Mesodermal cell (in vitro differentiated cells): ENCODE measurements at regions not wholly inside any gene's neighbourhood (a gene's known extent, or its start where the extent isn't known, plus 50 kb on each side); places are given as distances from the start of the nearest gene placed in this dataset.

Experiments
- H3K27ac ChIP-seq: 2 replicates; pipeline ENCODE4 v1.7.0; 2013; ENCODE audit warnings: mild to moderate bottlenecking, low read depth, low read length, moderate library complexity; ENCODE audit not compliant: severe bottlenecking
- H3K36me3 ChIP-seq: 2 replicates; pipeline ENCODE4 v1.7.1; 2013; ENCODE audit warnings: mild to moderate bottlenecking, low read length, moderate library complexity; ENCODE audit not compliant: control insufficient read depth, insufficient read depth
- H3K4me1 ChIP-seq: one replicate; pipeline ENCODE4 v1.7.1; 2013; ENCODE audit warnings: mild to moderate bottlenecking, low read length; ENCODE audit not compliant: insufficient read depth, control insufficient read depth, poor library complexity, severe bottlenecking
- H3K4me3 ChIP-seq: 2 replicates; pipeline ENCODE4 v1.7.0; 2013; ENCODE audit warnings: low read length, control low read depth, mild to moderate bottlenecking; ENCODE audit not compliant: insufficient read depth, poor library complexity, severe bottlenecking; ENCODE audit errors: extremely low read depth
- H3K9me3 ChIP-seq: 2 replicates; pipeline ENCODE4 v1.7.1; 2013; ENCODE audit warnings: mild to moderate bottlenecking, low read length, moderate library complexity; ENCODE audit not compliant: control insufficient read depth
- WGBS, 2 experiments: methylation state at CpG; one replicate each; pipeline ENCODE4 v1.1.5; 2013; ENCODE audit warnings: missing lambda C conversion rate in 2 of 2; ENCODE audit not compliant: insufficient coverage in 2 of 2; 5-methylcytosine and 5-hydroxymethylcytosine counted together

DNA sequence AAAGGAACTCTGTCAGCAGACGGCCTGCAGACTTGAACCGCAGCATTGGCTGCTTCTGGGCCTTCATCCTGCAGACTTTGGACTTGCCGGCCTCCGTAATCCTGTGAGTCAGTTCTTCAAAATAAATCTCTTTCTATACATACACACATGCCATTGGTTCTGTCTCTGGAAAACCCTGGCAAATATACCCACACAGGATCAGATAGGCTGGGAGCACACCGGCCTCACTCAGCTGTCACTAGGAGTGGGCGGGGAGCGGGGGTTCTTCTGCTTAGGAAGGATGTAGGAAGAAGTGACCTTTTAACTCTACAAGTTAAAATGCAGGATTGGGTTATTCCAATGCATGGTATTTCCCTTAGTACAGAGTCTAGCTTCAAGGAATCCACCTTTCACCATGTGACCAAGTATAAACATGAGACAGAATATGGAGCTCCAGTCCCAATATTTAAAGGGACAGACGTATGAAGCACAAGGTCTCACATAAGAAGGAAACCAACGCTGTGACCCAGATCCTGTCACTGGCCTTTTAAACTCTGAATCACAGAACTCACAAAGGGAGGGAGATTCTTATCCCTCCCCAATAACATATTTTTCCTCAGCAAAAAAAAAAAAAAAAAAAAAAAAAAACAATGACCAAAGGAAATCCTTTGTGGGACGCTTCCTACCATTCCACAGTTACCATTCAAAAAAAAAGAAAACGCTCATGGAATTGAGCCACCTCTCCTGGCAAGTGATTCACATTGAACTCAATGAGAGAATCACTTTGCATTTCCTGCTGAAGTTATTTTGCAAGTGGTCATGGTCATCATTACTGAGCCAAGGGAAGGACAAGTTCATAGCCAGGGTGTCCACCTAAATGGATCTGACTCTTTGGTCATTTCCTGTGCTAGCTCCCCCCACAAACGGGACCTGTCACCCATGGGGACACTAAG lies 352.9 kb downstream of the FOXO1 start:
- H3K4me1 ChIP-seq = peaks cover 5% of the 10 kb centered on the region
- H3K9me3 ChIP-seq = no peaks in the 10 kb centered on the region
- no peaks in the 10 kb centered on the region for H3K36me3 ChIP-seq
- H3K27ac ChIP-seq = no peak overlapping the region
- no peak overlapping the region for H3K4me3 ChIP-seq
- WGBS, 2 experiments = 88 to 95% methylated on average over 7 to 8 of the region's 12 CpGs

DNA sequence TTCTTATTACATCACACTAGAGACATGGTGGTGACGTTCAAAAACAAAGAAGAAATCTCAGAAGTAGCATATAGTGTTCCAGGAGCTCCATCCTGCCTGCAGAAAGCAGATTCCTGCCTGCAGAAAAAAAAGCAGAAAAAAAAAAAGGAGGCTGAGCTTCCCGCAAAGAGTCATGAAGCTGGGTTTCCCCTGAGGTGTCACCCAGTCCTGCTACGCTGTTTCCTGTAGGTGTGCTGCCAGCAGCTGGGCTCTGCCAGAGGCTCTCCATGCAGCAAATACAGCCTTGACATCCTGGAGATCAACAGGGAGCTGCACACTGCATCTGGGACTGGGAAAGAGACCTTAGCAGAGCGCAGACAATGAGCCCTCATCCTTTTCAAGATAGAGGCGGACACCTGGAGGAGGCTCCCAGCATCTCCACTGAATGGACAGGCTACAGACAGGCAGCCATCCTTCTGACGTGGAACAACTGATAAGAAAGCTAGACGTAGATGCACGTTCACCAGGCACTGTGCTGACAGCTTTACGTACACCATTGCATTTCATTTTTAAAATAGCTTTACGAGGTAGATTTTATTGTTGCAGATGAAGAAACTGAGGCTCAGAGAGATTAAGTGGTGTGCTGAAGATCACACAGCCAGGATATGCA lies 350.9 kb downstream of the FOXO1 start:
- 94 to 100% methylated on average over 7 of the region's 10 CpGs for WGBS, 2 experiments
- Histone ChIP-seq H3K4me3 (no peak overlapping the region), H3K36me3 (no peaks in the 10 kb centered on the region), H3K27ac (no peak overlapping the region), H3K9me3 (no peaks in the 10 kb centered on the region), H3K4me1 (peaks cover 5% of the 10 kb centered on the region)

DNA sequence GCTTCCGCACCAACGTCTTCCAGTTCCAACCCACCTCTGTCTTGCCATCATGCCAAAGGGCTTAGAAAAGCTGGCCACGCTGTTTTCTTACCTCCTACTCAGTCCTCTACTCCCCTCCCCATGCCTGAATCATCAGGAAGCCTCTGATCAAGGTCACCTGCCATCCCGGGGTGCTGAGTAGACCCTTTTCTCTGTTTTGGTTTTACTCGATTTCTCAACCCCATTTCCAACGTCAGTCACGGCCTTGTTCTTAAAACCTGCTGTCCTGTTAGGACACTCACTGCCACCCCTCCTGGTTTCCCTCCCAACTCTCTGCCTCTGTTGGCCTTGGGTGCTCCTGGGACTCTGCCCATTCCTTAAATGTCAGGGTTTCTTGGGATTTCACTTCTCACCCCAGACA lies 350.1 kb downstream of the FOXO1 start:
- Histone ChIP-seq H3K4me3 (no peak overlapping the region), H3K36me3 (no peaks in the 10 kb centered on the region), H3K27ac (no peak overlapping the region), H3K4me1 (peaks cover 5% of the 10 kb centered on the region), H3K9me3 (no peaks in the 10 kb centered on the region)
- WGBS, 2 experiments = 86 to 95% methylated on average over 7 of the region's 7 CpGs

DNA sequence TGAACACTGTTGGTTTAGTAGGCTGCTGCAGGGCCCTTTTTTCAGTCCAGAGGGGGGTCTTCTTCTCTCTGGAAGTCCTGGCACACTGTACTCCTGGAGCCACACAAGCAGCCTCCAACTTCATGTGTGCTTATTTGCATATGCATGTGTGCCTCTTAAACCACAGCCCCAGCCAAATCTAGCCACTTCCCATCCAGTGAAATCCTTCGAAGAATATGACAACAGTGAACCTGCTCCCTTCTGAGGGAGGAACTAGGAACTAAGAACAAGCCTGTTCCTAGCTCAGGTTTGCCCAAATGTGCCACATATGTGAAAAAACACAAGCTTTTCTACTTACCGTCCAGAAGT lies 348.5 kb downstream of the FOXO1 start:
- peaks cover 5% of the 10 kb centered on the region for H3K4me1 ChIP-seq
- WGBS, 2 experiments = 83 to 92% methylated on average over 1 to 2 of the region's 2 CpGs
- no peak overlapping the region for H3K27ac ChIP-seq
- no peaks in the 10 kb centered on the region for H3K36me3 ChIP-seq
- H3K4me3 ChIP-seq = no peak overlapping the region
- no peaks in the 10 kb centered on the region for H3K9me3 ChIP-seq

DNA sequence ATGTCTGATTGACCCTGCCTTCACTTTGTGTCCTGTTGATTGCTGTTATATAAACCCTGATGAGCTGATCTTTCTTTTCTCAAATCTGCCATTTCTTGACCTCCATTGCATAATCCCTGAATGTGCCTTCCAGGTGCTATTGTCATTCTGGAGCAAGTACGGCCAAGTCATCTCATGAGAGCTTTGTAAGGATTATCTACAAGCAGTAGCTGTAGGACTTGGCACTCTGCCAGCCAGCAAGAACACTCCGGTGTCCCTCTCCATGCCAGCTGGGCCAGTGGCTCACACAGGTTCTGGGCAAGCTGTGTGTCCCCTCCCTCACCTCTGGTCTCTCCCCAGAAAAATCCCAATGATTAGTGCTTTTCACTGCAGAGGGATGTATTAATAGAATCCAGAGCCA lies 348.1 kb downstream of the FOXO1 start:
- Histone ChIP-seq H3K4me3 (no peak overlapping the region), H3K27ac (no peak overlapping the region), H3K9me3 (no peaks in the 10 kb centered on the region), H3K36me3 (no peaks in the 10 kb centered on the region), H3K4me1 (peaks cover 5% of the 10 kb centered on the region)
- 83 to 93% methylated on average over 1 to 2 of the region's 2 CpGs for WGBS, 2 experiments

DNA sequence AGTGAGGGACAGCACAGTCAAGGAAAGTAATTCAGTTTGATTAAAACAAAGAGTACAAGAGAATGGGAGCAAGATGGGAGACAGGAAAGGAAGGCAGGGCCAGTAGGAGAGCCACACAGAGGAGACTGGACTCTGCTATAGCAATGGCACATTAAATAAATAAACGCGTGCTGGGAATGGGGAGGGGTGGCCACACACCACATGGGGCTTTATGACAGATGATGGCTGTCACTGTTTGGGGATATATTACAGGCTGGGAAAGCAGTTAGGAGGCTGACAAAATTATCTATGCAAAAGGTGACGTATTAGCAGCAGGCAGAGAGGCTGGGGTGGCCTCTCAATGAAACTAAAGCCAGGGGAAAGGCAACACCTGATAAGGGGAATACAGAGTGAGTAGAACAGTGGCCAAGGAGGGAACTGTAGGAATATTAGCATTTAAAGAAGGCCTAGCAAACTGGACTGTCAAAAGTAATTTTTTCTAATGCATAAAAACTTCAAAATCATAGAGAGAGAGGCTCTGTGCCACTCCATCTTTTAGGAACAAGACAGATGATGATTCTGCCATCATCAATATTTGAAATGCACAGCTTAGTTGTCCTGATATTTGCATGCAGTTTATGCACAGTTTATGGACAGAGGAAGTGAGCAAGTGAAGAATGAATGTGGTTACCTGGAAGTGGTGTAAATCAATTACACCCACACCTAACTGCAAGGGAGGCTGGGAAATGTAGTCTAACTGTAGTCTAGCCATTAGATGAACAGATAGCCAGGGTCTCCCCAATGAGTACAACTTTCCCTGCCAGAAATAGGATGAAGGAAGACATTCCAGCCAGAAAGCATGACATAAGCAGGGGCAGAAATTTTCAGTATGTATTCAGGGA lies 346.5 kb downstream of the FOXO1 start:
- Histone ChIP-seq H3K36me3 (no peaks in the 10 kb centered on the region), H3K4me3 (no peak overlapping the region), H3K27ac (no peak overlapping the region), H3K4me1 (peaks cover 5% of the 10 kb centered on the region), H3K9me3 (no peaks in the 10 kb centered on the region)
- 70 to 83% methylated on average over 3 of the region's 3 CpGs for WGBS, 2 experiments

DNA sequence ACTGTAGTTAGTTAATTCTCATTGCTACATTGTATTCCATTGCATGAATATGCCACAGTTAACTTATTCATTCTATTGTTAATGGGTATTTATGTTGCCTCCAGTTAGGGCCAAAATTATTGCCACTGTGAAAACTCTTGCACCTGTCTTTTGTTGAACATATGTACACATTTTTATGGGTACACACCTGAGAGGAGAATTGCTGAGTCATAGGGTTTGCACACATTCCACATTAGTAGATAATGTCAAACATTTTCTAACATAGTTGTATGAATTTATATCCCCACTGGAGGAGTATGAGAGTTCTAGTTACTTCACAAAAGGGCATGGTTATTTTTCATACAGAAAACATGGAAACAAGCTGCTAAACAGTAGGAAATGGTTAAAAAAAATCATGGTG lies 338.4 kb downstream of the FOXO1 start:
- no peaks in the 10 kb centered on the region for H3K9me3 ChIP-seq
- no peak overlapping the region for H3K27ac ChIP-seq
- H3K4me3 ChIP-seq = no peak overlapping the region
- no peaks in the 10 kb centered on the region for H3K36me3 ChIP-seq
- H3K4me1 ChIP-seq = peaks cover 8% of the 10 kb centered on the region

DNA sequence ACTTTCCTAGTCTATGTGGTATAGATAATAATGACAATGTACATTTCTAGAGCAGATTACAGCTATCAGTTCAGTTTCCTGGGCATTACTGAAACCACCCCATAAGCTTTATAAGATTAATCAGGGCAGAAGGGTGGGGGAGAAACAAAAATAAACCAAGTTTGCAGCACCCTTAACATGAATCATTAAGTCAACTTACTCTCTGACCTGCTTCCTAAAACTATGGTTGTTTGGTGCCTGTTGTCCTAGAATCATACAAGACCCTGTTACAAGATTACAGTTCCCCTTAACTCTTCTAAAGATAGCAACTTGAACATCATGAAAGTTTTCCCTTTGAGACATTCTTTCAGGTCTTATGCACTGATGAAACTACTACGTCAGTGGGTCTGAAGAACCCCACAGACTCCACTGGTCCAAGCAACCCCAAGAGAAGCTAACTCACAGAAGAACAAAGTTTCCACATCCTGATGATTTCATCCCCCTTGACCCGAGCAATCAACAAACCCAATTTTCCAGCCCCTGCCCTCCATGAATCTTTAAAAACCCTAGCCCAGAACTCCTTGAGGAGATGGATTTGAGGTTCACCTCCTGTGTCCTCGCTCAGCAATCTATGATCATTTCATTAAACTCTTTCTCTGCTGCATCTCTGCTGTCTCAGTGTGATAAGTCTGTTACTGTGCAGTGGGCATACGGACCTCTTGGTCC lies 336.5 kb downstream of the FOXO1 start:
- Histone ChIP-seq H3K9me3 (no peaks in the 10 kb centered on the region), H3K27ac (peak overlapping the region; percentile 31), H3K4me3 (no peak overlapping the region), H3K4me1 (peaks cover 11% of the 10 kb centered on the region), H3K36me3 (no peaks in the 10 kb centered on the region)
- WGBS, 2 experiments = 67 to 96% methylated on average over 1 to 4 of the region's 4 CpGs

DNA sequence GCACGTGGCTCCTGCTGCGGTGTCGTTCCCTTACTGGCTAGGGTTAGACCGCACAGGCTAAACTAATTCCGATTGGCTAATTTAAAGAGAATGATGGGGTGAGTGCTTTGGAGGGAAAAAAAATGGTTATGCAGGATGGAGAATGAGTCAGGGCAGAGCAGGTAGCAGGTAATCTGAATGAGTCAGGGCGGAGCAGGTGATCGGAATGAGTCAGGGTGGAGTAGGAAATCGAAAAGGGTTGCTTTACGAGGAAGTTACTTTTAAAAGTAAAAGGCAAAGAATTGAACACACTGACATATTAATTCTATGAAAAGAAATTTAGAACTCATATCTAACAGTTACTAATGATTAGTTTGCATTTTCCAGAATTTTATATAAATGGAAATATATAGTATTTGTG lies 335.5 kb downstream of the FOXO1 start:
- Histone ChIP-seq H3K9me3 (no peaks in the 10 kb centered on the region), H3K4me1 (peaks cover 11% of the 10 kb centered on the region), H3K27ac (no peak overlapping the region), H3K36me3 (no peaks in the 10 kb centered on the region), H3K4me3 (no peak overlapping the region)
- 90 to 97% methylated on average over 4 to 9 of the region's 9 CpGs for WGBS, 2 experiments

DNA sequence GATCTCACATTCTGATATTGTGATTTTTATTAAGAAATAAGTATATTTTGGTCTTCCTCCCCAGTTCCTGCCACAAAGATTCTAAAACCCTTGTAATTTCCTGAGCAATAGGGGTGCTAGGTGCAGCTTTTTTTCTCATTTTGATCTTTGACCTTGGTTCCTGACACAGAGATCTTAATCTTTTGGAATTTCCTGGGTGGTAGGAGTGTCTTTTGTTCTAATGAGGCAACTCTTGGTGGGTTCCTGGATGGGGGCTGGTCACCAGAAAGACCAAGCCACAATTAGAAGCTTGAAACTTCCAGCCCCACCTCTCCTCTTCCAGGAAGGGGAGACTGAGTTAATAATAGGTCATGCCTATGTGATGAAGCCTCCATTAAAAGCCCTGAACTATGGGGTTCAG lies 334.6 kb downstream of the FOXO1 start:
- H3K36me3 ChIP-seq = no peaks in the 10 kb centered on the region
- H3K27ac ChIP-seq = no peak overlapping the region
- H3K4me3 ChIP-seq = no peak overlapping the region
- H3K9me3 ChIP-seq = no peaks in the 10 kb centered on the region
- peaks cover 11% of the 10 kb centered on the region for H3K4me1 ChIP-seq
